Tibial nerve (tissue), 4 donors: ENCODE measurements at regions not wholly inside any gene's neighbourhood (a gene's known extent, or its start where the extent isn't known, plus 50 kb on each side); places are given as distances from the start of the nearest gene placed in this dataset.

ENCODE experiments used
- EP300 ChIP-seq, 2 donors: sonication (generic); formaldehyde crosslinking; IDR thresholded peaks; one replicate each; pipeline ENCODE4 v1.6.1; 2017; ENCODE audit warnings: antibody characterized with exemption in 2 of 2, mild to moderate bottlenecking in 1 of 2
- POLR2A ChIP-seq, 2 donors: fragments of 450-650 bp; IDR thresholded peaks; one replicate each; pipeline ENCODE4 v1.6.1; 2017; ENCODE audit warnings: antibody characterized with exemption in 2 of 2, mild to moderate bottlenecking in 2 of 2, moderate library complexity in 2 of 2
- TF ChIP-seq, protein P1 (sequence below), 5 experiments: fragments of 200-600 bp in 3 of 5; fragments of 450-650 bp in 2 of 5; sonication (generic) in 3 of 5; IDR thresholded peaks; one replicate each; pipeline ENCODE4 v1.5.1; 2016 to 2019; ENCODE audit warnings: antibody characterized with exemption in 5 of 5, mild to moderate bottlenecking in 3 of 5, moderate library complexity in 2 of 5

DNA sequence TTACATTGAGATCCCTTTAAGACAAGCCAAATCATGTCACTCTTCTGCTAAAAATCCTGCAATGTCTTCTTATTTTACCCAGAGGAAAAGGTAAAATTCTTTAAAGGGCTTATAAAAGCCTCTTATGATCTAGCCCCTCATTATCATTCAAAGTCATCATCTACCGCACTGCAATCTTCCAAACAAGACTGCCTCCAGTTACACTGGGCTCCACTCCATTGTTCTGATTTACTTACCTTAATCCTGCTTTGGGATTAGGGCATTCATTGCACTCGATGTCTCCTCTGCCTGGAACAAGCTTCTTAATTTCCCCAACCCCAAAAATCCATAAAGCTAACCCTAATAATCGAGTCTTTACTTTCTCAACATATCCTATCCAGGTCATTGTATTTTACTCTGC, 269.1 kb downstream of the PCDH18 start:
- TF ChIP-seq, protein P1, sequence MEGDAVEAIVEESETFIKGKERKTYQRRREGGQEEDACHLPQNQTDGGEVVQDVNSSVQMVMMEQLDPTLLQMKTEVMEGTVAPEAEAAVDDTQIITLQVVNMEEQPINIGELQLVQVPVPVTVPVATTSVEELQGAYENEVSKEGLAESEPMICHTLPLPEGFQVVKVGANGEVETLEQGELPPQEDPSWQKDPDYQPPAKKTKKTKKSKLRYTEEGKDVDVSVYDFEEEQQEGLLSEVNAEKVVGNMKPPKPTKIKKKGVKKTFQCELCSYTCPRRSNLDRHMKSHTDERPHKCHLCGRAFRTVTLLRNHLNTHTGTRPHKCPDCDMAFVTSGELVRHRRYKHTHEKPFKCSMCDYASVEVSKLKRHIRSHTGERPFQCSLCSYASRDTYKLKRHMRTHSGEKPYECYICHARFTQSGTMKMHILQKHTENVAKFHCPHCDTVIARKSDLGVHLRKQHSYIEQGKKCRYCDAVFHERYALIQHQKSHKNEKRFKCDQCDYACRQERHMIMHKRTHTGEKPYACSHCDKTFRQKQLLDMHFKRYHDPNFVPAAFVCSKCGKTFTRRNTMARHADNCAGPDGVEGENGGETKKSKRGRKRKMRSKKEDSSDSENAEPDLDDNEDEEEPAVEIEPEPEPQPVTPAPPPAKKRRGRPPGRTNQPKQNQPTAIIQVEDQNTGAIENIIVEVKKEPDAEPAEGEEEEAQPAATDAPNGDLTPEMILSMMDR (IDR thresholded peaks at IDR 0.05), result no peak
- no peak for TF ChIP-seq POLR2A (IDR thresholded peaks at IDR 0.05)
- no peak for TF ChIP-seq EP300 (IDR thresholded peaks at IDR 0.05)
